Sigmoid colon (tissue), 6 donors: ENCODE measurements at regions not wholly inside any gene's neighbourhood (a gene's known extent, or its start where the extent isn't known, plus 50 kb on each side); places are given as distances from the start of the nearest gene placed in this dataset.

Experiments used
- DNase-seq: peaks from one replicate; pipeline ENCODE4 v3.0.0-alpha.2; 2019
- H3K27ac ChIP-seq, 4 donors: fragments of 200-600 bp; sonication (generic); one replicate each; pipeline ENCODE4 v1.5.1; 2016 to 2019; ENCODE audit warnings: mild to moderate bottlenecking in 1 of 4
- H3K27me3 ChIP-seq, 3 donors: fragments of 200-600 bp; sonication (generic); one replicate each; pipeline ENCODE4 v1.5.1; 2019; ENCODE audit warnings: mild to moderate bottlenecking in 1 of 3
- H3K36me3 ChIP-seq, 4 donors: fragments of 200-600 bp; sonication (generic); one replicate each; pipeline ENCODE4 v1.5.1; 2016 to 2019
- H3K4me1 ChIP-seq, 4 donors: fragments of 200-600 bp; sonication (generic); one replicate each; pipeline ENCODE4 v1.5.1; 2017 to 2019
- H3K4me3 ChIP-seq, 4 donors: fragments of 200-600 bp; sonication (generic); one replicate each; pipeline ENCODE4 v1.5.1; 2017 to 2019; ENCODE audit warnings: mild to moderate bottlenecking in 2 of 4, moderate library complexity in 1 of 4
- H3K9me3 ChIP-seq, 4 donors: fragments of 200-600 bp in 3 of 4; sonication (generic) in 3 of 4; one replicate each; pipeline versions ENCODE4 v1.5.1 to v1.6.1; 2013 to 2019
- EP300 ChIP-seq, 4 donors: sonication (generic); formaldehyde crosslinking; IDR thresholded peaks; one replicate each; pipeline ENCODE4 v1.6.1; 2017; ENCODE audit warnings: antibody characterized with exemption in 4 of 4
- POLR2A ChIP-seq, 2 donors: fragments of 450-650 bp; IDR thresholded peaks; one replicate each; pipeline ENCODE4 v1.6.1; 2016; ENCODE audit warnings: antibody characterized with exemption in 2 of 2, mild to moderate bottlenecking in 2 of 2, moderate library complexity in 2 of 2
- POLR2AphosphoS5 ChIP-seq, 4 donors: sonication (generic); formaldehyde crosslinking; IDR thresholded peaks; one replicate each; pipeline ENCODE4 v1.6.1; 2017; ENCODE audit warnings: antibody characterized with exemption in 4 of 4
- WGBS, 2 donors: extraction: QIAGEN DNeasy Blood & Tissue Kit; methylation state at CpG; one replicate each; pipeline ENCODE4 v1.1.7; 2013; 5-methylcytosine and 5-hydroxymethylcytosine counted together
- intact Hi-C: fragments of 100-400 bp; cut with DNase I; formaldehyde crosslinking; loops from one replicate; pipeline ENCODE4 v1.15.1; 2023
- TF ChIP-seq, protein P1 (sequence below), 4 experiments: fragments of 450-650 bp in 3 of 4; fragments of 200-600 bp in 1 of 4; IDR thresholded peaks; one replicate each; pipeline ENCODE4 v1.5.1; 2016 to 2019; ENCODE audit warnings: antibody characterized with exemption in 4 of 4, mild to moderate bottlenecking in 3 of 4, moderate library complexity in 2 of 4
- donor health status: healthy with polysubstance abuse.
- donor health status: healthy.

DNA sequence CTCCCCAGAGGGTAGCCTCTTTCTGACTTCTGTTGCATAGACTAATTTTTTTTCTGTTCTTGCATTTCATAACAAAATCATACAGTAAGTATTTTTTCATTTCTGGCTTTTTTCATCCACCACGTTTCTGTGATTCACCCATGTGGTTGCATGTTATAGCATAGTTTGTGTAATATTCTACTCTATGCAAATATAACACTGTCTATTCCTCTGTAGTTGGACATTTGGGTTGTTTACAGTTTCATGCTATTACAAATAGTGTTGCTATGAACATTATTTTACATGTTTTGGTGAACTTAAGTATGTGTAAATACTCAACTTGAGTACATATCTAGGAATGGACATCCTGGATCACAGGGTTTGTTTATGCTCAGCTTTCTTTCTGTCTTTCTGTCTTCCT, 187.2 kb upstream of the KCNG1 start:
- Histone ChIP-seq H3K4me1 (no peaks in the 10 kb centered on the region), H3K27ac (no peak overlapping the region), H3K4me3 (no peak overlapping the region), H3K36me3 (no peaks in the 10 kb centered on the region), H3K27me3 (peaks cover 0 to 11% (median 0%) of the 10 kb centered on the region in 3 donors), H3K9me3 (no peaks in the 10 kb centered on the region)
- no peak for TF ChIP-seq POLR2A (IDR thresholded peaks at IDR 0.05)
- TF ChIP-seq, protein P1, sequence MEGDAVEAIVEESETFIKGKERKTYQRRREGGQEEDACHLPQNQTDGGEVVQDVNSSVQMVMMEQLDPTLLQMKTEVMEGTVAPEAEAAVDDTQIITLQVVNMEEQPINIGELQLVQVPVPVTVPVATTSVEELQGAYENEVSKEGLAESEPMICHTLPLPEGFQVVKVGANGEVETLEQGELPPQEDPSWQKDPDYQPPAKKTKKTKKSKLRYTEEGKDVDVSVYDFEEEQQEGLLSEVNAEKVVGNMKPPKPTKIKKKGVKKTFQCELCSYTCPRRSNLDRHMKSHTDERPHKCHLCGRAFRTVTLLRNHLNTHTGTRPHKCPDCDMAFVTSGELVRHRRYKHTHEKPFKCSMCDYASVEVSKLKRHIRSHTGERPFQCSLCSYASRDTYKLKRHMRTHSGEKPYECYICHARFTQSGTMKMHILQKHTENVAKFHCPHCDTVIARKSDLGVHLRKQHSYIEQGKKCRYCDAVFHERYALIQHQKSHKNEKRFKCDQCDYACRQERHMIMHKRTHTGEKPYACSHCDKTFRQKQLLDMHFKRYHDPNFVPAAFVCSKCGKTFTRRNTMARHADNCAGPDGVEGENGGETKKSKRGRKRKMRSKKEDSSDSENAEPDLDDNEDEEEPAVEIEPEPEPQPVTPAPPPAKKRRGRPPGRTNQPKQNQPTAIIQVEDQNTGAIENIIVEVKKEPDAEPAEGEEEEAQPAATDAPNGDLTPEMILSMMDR (IDR thresholded peaks at IDR 0.05): no peak
- no peak for TF ChIP-seq EP300 (IDR thresholded peaks at IDR 0.05)
- TF ChIP-seq POLR2AphosphoS5 (IDR thresholded peaks at IDR 0.05): no peak
- intact Hi-C loops: no loop called here
- DNase-seq: no peak
- WGBS, 2 donors: 30 to 53% methylated on average over 1 of the region's 1 CpG

GRCh38 chr20:51208162-51208561, 185.3 kb upstream of the KCNG1 start:
- Histone ChIP-seq H3K4me1 (no peaks in the 10 kb centered on the region), H3K9me3 (no peaks in the 10 kb centered on the region), H3K27me3 (peaks cover 0 to 11% (median 0%) of the 10 kb centered on the region in 3 donors), H3K4me3 (no peak overlapping the region), H3K27ac (no peak overlapping the region), H3K36me3 (no peaks in the 10 kb centered on the region)
- 67 to 72% methylated on average over 3 of the region's 3 CpGs for WGBS, 2 donors
- TF ChIP-seq POLR2AphosphoS5 (IDR thresholded peaks at IDR 0.05) (no peak), POLR2A (IDR thresholded peaks at IDR 0.05) (no peak), EP300 (IDR thresholded peaks at IDR 0.05) (no peak)
- TF ChIP-seq, protein P1 (IDR thresholded peaks at IDR 0.05): no peak
- intact Hi-C loops: no loop called here
- DNase-seq: no peak

DNA sequence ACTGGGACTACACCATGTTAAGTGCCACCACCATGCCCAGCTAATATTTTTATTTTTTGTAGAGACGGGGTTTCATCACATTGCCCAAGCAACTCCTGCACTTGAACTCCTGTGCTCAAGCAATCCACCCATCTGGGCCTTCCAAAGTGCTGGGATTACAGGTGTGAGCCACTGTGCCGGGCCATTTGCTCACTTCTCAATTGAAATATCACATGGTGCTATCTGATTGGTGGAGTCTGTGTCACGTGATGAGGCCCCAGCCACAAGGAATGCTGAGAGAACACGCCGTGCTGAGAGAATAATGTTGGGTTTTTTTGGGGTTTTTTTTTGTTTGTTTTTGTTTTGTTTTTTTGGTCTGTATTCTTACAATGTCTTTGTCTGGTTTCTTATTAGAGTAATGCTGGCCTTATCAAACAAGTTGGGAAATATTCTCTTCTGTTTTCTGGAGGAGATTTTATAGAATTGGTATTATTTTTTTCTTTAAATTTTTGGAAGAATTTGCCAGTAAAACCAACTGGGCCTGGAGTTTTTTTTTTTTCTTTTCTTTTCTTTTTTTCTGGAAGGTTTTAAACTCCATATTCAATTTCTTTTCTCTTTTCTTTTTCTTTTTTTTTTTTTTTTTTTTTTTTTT, 183.2 kb upstream of the KCNG1 start:
- DNase-seq: no peak
- intact Hi-C loops: no loop called here
- TF ChIP-seq POLR2AphosphoS5 (IDR thresholded peaks at IDR 0.05) (no peak), POLR2A (IDR thresholded peaks at IDR 0.05) (no peak), EP300 (IDR thresholded peaks at IDR 0.05) (no peak)
- TF ChIP-seq, protein P1 (IDR thresholded peaks at IDR 0.05): no peak

GRCh38 chr20:51204794-51205193, 181.9 kb upstream of the KCNG1 start:
- TF ChIP-seq POLR2AphosphoS5 (IDR thresholded peaks at IDR 0.05) (no peak), EP300 (IDR thresholded peaks at IDR 0.05) (no peak), POLR2A (IDR thresholded peaks at IDR 0.05) (no peak)
- TF ChIP-seq, protein P1 (IDR thresholded peaks at IDR 0.05): no peak
- Histone ChIP-seq H3K27ac (no peak overlapping the region), H3K9me3 (no peaks in the 10 kb centered on the region), H3K36me3 (no peaks in the 10 kb centered on the region), H3K4me3 (no peak overlapping the region), H3K27me3 (no peaks in the 10 kb centered on the region), H3K4me1 (no peaks in the 10 kb centered on the region)
- intact Hi-C loops: no loop called here
- DNase-seq: no peak
- WGBS, 2 donors: 57 to 76% methylated on average over 1 of the region's 1 CpG

More for the DNA sequence above, 183.2 kb upstream of the KCNG1 start:
- H3K4me3 ChIP-seq: no peak overlapping the region
- no peak overlapping the region for H3K27ac ChIP-seq
- WGBS, 2 donors: 88 to 90% methylated on average over 5 of the region's 5 CpGs
- peaks cover 0 to 2% (median 0%) of the 10 kb centered on the region in 3 donors for H3K27me3 ChIP-seq
- H3K9me3 ChIP-seq: no peaks in the 10 kb centered on the region
- no peaks in the 10 kb centered on the region for H3K36me3 ChIP-seq
- H3K4me1 ChIP-seq: no peaks in the 10 kb centered on the region
